HepG2 (cell line): ENCODE measurements at regions not wholly inside any gene's neighbourhood (a gene's known extent, or its start where the extent isn't known, plus 50 kb on each side); places are given as distances from the start of the nearest gene placed in this dataset.

Source experiments
- ELF3 ChIP-seq: IDR thresholded peaks from 2 replicates; pipeline ENCODE4 v1.6.1; 2016; ENCODE audit warnings: missing genetic modification reagents, missing compliant biosample characterization
- ELF4 ChIP-seq: sonication (generic); formaldehyde crosslinking; IDR thresholded peaks from 2 replicates; pipeline ENCODE4 v1.5.0; 2020; ENCODE audit warnings: missing genetic modification reagents, mild to moderate bottlenecking, moderate library complexity, borderline replicate concordance
- NFIC ChIP-seq: IDR thresholded peaks from 2 replicates; pipeline ENCODE4 v1.6.1; 2012; ENCODE audit warnings: mild to moderate bottlenecking, low read length, inconsistent platforms
- POLR2G ChIP-seq: fragments of 200-400 bp; formaldehyde crosslinking; IDR thresholded peaks from 2 replicates; pipeline ENCODE4 v1.6.1; 2018; ENCODE audit warnings: mild to moderate bottlenecking, low read depth, low read length, moderate library complexity
- ZNF776 ChIP-seq: sonication (generic); formaldehyde crosslinking; IDR thresholded peaks from 2 replicates; pipeline ENCODE4 v1.4.0; 2020; ENCODE audit warnings: mild to moderate bottlenecking, missing genetic modification reagents

- TF ChIP-seq ELF4 (no peak), ELF3 (CRISPR knock-in tag) (no peak), NFIC (no peak), POLR2G (no peak), ZNF776 (CRISPR knock-in tag) (no peak)
These were observed 66.5 kb upstream of the P2RY1 start for GRCh38 chr3:152768478-152768877.
